Parathyroid adenoma (tissue), 2 donors: ENCODE measurements at regions not wholly inside any gene's neighbourhood (a gene's known extent, or its start where the extent isn't known, plus 50 kb on each side); places are given as distances from the start of the nearest gene placed in this dataset.

Experiments used
- H2AFZ ChIP-seq: fragments of 300-600 bp; sonication (generic); one replicate; pipeline ENCODE4 v1.7.0; 2017; ENCODE audit warnings: antibody characterized with exemption, mild to moderate bottlenecking
- H3K27ac ChIP-seq: fragments of 300-600 bp; sonication (generic); one replicate; pipeline ENCODE4 v1.7.0; 2017
- H3K27me3 ChIP-seq: fragments of 300-600 bp; sonication (generic); one replicate; pipeline ENCODE4 v1.7.0; 2017; ENCODE audit warnings: low read length; ENCODE audit not compliant: control insufficient read depth, insufficient read depth
- H3K36me3 ChIP-seq: fragments of 300-600 bp; sonication (generic); one replicate; pipeline ENCODE4 v1.7.0; 2017; ENCODE audit warnings: low read length; ENCODE audit not compliant: control insufficient read depth, insufficient read depth
- H3K4me1 ChIP-seq: fragments of 300-600 bp; sonication (generic); one replicate; pipeline ENCODE4 v1.7.0; 2017; ENCODE audit warnings: control low read depth
- H3K4me2 ChIP-seq: fragments of 300-600 bp; sonication (generic); one replicate; pipeline ENCODE4 v1.7.0; 2017; ENCODE audit warnings: low read length
- H3K4me3 ChIP-seq: fragments of 300-600 bp; sonication (generic); one replicate; pipeline ENCODE4 v1.7.0; 2017; ENCODE audit warnings: low read depth, low read length
- H3K79me2 ChIP-seq: fragments of 300-600 bp; sonication (generic); one replicate; pipeline ENCODE4 v1.7.0; 2017; ENCODE audit warnings: control low read depth
- H3K9ac ChIP-seq: fragments of 300-600 bp; sonication (generic); one replicate; pipeline ENCODE4 v1.7.0; 2017; ENCODE audit warnings: mild to moderate bottlenecking
- H3K9me3 ChIP-seq: fragments of 300-600 bp; sonication (generic); one replicate; pipeline ENCODE4 v1.7.0; 2017; ENCODE audit warnings: low read length; ENCODE audit not compliant: control insufficient read depth
- TF ChIP-seq, protein P1 (sequence below): fragments of 300-600 bp; sonication (generic); IDR thresholded peaks from one replicate; pipeline ENCODE4 v1.7.0; 2017; ENCODE audit warnings: antibody characterized with exemption, mild to moderate bottlenecking
- donor health status: primary hyperparathyroidism.

DNA sequence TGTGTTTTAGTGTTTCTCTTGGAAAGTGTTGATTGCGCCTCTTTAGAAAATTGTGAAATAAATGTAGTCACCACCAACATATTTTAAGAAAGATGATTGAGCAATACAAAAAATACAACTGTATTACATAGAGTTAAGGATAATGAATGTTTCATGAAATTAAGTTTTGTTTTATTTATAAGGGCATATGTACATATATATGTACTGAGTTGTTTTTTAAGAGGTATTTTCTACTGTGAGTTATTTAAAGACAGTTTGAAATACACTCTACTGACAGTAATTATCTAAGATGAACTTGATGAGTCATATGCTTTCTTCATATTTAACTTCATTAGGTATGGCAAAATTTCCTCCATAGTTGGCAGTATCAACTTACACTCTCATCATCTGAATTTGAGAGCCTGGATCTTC, 411.7 kb downstream of the HS3ST3B1 start:
- Histone ChIP-seq H3K4me3 (no peak overlapping the region), H3K4me2 (no peak overlapping the region), H3K27ac (no peak overlapping the region), H3K9ac (no peak overlapping the region), H3K36me3 (no peaks in the 10 kb centered on the region), H3K27me3 (no peaks in the 10 kb centered on the region), H2AFZ (no peak overlapping the region), H3K79me2 (no peaks in the 10 kb centered on the region), H3K4me1 (no peaks in the 10 kb centered on the region), H3K9me3 (no peaks in the 10 kb centered on the region)
- TF ChIP-seq, protein P1, sequence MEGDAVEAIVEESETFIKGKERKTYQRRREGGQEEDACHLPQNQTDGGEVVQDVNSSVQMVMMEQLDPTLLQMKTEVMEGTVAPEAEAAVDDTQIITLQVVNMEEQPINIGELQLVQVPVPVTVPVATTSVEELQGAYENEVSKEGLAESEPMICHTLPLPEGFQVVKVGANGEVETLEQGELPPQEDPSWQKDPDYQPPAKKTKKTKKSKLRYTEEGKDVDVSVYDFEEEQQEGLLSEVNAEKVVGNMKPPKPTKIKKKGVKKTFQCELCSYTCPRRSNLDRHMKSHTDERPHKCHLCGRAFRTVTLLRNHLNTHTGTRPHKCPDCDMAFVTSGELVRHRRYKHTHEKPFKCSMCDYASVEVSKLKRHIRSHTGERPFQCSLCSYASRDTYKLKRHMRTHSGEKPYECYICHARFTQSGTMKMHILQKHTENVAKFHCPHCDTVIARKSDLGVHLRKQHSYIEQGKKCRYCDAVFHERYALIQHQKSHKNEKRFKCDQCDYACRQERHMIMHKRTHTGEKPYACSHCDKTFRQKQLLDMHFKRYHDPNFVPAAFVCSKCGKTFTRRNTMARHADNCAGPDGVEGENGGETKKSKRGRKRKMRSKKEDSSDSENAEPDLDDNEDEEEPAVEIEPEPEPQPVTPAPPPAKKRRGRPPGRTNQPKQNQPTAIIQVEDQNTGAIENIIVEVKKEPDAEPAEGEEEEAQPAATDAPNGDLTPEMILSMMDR: no peak

DNA sequence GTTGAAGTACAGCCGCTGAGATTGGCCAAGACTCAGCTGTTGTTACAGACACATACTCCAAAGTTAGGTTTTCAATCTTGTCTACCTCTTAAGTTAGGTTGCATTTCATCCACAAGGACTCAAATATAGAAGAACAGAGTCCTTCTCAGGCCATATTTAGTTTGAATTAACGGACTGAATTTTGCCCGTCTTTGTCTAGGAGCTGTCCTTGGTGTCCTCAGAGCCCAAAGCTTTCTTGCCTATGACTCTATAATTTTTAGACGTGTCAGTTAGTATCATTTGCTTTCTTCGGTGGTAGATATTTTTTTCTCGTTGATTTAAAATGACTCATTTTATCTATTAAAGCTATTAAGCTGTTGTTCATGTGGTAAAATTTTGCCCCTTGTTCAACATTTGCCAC, 403.2 kb downstream of the HS3ST3B1 start:
- Histone ChIP-seq H3K27ac (no peak overlapping the region), H3K79me2 (no peaks in the 10 kb centered on the region), H3K4me2 (no peak overlapping the region), H3K4me1 (no peaks in the 10 kb centered on the region), H3K9ac (no peak overlapping the region), H3K27me3 (no peaks in the 10 kb centered on the region), H3K4me3 (no peak overlapping the region), H2AFZ (no peak overlapping the region), H3K9me3 (no peaks in the 10 kb centered on the region), H3K36me3 (no peaks in the 10 kb centered on the region)
- TF ChIP-seq, protein P1: no peak

DNA sequence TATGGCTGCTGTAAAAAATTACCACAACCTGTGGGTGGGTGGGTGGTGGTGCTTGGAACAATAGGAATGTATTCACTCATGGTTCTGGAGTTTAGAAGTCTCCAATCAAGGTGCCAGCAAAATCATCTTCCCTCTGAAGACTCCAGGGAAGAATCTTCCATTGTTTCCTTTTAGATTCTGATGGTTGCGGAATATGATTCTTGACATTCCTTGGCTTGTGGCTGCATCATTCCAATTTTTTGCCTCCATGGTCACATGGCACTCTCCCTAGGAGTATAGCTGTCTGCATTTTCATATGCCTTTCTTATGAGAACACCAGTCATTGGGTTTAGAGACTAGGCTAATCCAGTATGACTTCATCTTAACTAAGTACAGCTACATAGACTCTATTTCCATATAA, 401.0 kb downstream of the HS3ST3B1 start:
- H3K4me3 ChIP-seq: no peak overlapping the region
- no peak overlapping the region for H2AFZ ChIP-seq
- no peak overlapping the region for H3K4me2 ChIP-seq
- H3K9me3 ChIP-seq: no peaks in the 10 kb centered on the region
- H3K27me3 ChIP-seq: no peaks in the 10 kb centered on the region
- TF ChIP-seq, protein P1: no peak
- no peak overlapping the region for H3K27ac ChIP-seq
- H3K36me3 ChIP-seq: no peaks in the 10 kb centered on the region
- H3K79me2 ChIP-seq: no peaks in the 10 kb centered on the region
- H3K9ac ChIP-seq: no peak overlapping the region
- no peaks in the 10 kb centered on the region for H3K4me1 ChIP-seq

DNA sequence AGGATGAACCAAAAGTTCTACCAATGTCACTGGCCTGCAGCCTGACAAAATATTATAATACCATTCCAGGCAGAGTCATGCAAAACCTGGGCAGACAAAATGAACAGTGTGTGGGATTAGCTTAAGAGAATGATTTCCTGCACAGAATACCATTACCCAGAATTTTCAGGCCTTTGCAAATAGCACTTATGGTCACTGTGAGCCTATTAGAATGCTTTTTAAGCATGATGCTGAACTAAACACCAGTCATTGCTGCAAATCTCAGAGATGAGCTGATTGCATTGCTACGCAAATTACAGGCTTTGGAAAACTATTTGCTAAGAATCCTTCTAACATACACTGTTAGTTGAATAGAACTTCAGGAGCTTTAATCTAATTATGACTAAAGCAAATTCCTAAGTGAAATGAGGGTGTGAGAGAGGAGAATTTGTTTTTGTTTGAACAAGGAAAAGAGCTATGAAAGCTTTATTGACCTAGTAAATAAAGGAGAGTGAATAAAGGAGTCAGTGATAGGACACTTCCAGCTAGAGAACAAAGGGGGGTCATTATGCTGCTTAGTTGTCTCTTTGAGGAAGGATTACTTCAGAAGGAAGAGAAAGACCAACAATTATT, 398.8 kb downstream of the HS3ST3B1 start:
- Histone ChIP-seq H2AFZ (no peak overlapping the region), H3K36me3 (no peaks in the 10 kb centered on the region), H3K4me1 (no peaks in the 10 kb centered on the region), H3K27me3 (no peaks in the 10 kb centered on the region), H3K9ac (no peak overlapping the region), H3K4me2 (no peak overlapping the region), H3K27ac (no peak overlapping the region), H3K9me3 (no peaks in the 10 kb centered on the region), H3K4me3 (no peak overlapping the region), H3K79me2 (no peaks in the 10 kb centered on the region)
- TF ChIP-seq, protein P1: no peak

DNA sequence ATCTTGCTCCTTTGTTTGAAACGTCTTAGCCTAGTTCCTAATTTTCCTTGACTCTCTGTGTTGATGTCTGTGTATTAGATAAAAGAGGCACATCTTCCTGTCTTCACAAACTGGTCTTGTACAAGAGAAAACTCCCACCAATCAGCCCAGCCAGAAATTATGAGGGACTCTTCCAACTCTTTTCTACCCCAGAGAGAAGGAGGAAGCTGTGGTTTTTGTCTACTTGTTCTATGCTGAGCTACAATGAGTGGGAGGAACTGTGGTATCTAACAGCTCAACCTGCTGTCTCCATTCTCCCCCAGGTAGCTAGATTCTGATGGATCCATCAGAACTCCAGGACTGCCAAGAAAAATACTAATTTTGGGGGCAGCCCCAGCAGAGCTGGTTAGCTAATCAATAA, 392.5 kb downstream of the HS3ST3B1 start:
- no peak overlapping the region for H3K9ac ChIP-seq
- no peak overlapping the region for H3K4me2 ChIP-seq
- TF ChIP-seq, protein P1: no peak
- no peak overlapping the region for H2AFZ ChIP-seq
- H3K79me2 ChIP-seq: no peaks in the 10 kb centered on the region
- no peaks in the 10 kb centered on the region for H3K4me1 ChIP-seq
- no peak overlapping the region for H3K27ac ChIP-seq
- H3K4me3 ChIP-seq: no peak overlapping the region
- no peaks in the 10 kb centered on the region for H3K36me3 ChIP-seq
- H3K9me3 ChIP-seq: no peaks in the 10 kb centered on the region
- H3K27me3 ChIP-seq: no peaks in the 10 kb centered on the region
